ENCODE measurements at regions not wholly inside any gene's neighbourhood (a gene's known extent, or its start where the extent isn't known, plus 50 kb on each side); places are given as distances from the start of the nearest gene placed in this dataset.

DNA sequence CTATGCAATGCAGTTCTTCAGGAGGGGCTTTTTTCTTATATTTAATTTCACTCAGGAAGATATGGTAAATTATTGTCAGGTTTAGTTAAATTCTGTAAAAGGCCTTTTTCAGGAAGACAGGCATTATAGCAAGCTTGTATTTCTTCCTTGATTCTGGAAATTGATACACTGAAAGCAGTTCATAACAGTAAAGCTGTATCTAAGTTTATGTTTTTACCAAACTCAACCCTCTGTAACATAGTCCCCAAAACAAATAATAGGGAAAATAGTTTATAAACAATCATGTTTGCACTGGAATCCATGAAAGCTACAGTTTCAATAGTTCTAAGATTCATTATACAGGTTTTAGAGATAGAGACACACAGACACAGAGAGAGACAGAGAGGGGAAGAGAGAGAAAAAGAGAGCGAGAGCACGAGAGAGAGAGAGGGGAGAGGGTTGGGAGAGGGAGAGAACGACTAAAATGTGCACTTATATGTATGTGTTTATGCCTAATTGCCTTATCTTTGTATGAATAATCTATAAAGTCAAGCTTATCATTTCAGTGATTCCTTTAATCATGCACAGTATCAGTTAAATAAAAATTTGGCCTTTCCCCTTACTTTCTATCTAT is 454.4 kb downstream of the RFPL4B start:
- H3K36me3 Mint-ChIP-seq (ENCODE audit: low read depth), result no peaks in the 10 kb centered on the region
- DNase-seq, result no peak
- CTCF ChIA-PET, result no interaction called here
- H3K4me1 Mint-ChIP-seq, result no peaks in the 10 kb centered on the region
- no peaks in the 10 kb centered on the region for H3K27me3 Mint-ChIP-seq
- H3K27ac Mint-ChIP-seq, result no peak overlapping the region
- POLR2A ChIA-PET, result no interaction called here
- no peak overlapping the region for H3K4me3 Mint-ChIP-seq
- peaks cover 2% of the 10 kb centered on the region for H3K9me3 Mint-ChIP-seq

DNA sequence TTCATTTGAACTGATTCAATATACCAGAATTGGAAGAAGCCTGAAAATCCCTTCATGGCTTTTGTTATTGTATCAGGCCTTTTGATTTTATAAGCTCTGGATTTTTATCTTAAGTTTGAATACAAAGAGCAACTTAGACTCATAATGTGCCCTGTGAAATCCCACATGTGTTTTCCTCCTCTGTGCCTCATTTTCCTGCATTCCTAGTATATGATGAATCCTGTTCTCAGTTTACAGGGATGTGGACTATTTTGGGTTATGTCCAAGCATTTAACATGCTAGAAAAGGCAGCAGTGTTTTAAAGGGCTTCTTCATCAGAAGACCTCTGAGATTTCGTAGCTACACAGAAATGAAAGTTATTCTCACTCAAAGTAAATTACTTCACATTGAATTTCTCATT is 455.0 kb downstream of the RFPL4B start:
- Mint-ChIP-seq H3K4me1 (no peaks in the 10 kb centered on the region), H3K27ac (no peak overlapping the region), H3K9me3 (no peaks in the 10 kb centered on the region), H3K27me3 (no peaks in the 10 kb centered on the region), H3K4me3 (no peak overlapping the region), H3K36me3 (ENCODE audit: low read depth) (no peaks in the 10 kb centered on the region)
- no peak for DNase-seq
- POLR2A ChIA-PET, result no interaction called here
- CTCF ChIA-PET, result no interaction called here

DNA sequence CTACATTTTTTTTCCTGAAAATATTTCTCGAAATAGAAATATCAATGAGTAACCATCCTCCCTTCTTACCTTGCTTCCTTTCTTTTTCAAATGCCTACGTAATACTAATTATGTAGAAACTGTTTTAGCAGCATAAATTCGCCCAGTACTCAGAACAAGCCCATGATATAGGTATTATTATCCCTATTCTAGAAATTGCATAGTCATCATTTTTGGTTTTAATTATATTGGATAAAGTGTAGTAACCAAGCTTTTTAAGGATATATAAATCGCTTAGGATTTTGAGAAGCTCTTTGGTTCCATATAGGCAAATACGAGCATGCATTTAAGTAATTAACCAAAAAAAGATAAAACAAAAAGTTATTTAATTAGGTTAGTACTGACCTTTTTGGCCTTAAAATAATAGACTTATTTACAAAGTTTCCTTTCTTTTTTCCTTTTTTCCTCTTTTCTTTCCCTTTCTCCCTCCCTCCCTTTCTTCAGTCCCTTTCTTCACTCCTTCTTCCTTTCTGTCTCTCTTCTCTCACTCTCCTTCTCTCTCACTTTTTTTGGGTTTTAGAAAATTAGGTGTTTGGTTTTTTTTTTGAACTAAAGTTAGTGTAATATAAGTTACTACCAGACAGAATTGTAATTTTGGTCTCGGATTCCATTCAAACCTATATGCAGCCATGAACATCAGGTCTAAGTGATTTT is 457.7 kb downstream of the RFPL4B start:
- no peak for DNase-seq
- ChIA-PET CTCF (no interaction called here), POLR2A (no interaction called here)
- Mint-ChIP-seq H3K4me1 (no peaks in the 10 kb centered on the region), H3K4me3 (no peak overlapping the region), H3K36me3 (ENCODE audit: low read depth) (no peaks in the 10 kb centered on the region), H3K27me3 (no peaks in the 10 kb centered on the region), H3K27ac (no peak overlapping the region), H3K9me3 (no peaks in the 10 kb centered on the region)

DNA sequence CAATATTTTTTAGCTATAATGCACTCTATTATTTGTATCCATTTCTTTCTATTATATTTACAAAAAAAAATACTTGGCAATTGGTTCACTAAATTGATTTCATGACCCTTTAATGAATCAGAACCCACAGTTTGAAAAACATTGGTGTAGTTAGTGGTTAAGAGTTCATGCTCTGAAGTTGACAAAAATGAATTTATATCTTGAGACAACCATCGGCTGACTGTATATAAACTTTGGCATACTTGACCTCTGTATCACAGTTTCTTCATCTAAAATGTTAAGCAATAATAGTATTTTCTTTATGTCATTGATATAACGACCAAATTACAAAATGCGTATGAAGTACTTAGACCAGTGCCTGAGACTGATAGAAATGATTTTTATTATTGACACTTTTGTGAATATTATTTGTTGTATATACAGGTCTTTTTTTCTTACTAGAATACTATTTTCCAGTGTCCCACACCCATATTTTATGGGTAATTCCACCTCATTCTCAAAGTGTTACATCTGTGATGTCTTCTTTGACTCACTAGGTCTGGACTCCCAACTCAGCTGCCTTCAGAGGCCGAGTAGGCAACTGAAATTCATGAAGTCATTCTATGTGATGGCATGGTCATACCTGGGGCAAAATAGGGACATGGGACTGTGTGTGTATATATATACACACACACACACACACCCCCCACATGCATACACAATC is 459.2 kb downstream of the RFPL4B start:
- CTCF ChIA-PET, result no interaction called here

DNA sequence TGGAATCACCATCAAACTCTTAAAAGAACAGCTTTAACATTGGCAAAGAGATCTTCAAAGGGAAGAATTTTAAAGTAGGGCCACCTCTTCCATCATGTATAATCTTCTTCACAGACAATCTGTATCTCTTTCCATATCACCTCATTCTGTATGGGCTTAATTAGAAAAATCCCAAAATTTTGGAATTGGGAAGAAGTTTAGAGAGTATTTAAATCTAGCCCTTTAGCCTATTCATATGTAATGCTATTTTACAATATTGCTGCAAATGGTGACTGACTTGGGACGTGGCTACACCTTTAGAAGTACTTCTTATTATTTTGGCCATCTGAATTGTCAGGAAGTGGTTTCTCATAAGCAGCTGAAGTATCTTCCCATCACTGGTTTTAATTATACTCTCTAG is 474.3 kb downstream of the RFPL4B start:
- no peak overlapping the region for H3K27ac Mint-ChIP-seq
- H3K9me3 Mint-ChIP-seq, result no peaks in the 10 kb centered on the region
- ChIA-PET CTCF (no interaction called here), POLR2A (no interaction called here)
- no peaks in the 10 kb centered on the region for H3K36me3 Mint-ChIP-seq (ENCODE audit: low read depth)
- H3K4me3 Mint-ChIP-seq, result no peak overlapping the region
- no peaks in the 10 kb centered on the region for H3K4me1 Mint-ChIP-seq
- no peaks in the 10 kb centered on the region for H3K27me3 Mint-ChIP-seq
- no peak for DNase-seq

More for the DNA sequence above, 459.2 kb downstream of the RFPL4B start:
- H3K27ac Mint-ChIP-seq, result no peak overlapping the region
- POLR2A ChIA-PET, result no interaction called here
- no peaks in the 10 kb centered on the region for H3K4me1 Mint-ChIP-seq
- DNase-seq, result no peak
- H3K27me3 Mint-ChIP-seq, result no peaks in the 10 kb centered on the region
- no peaks in the 10 kb centered on the region for H3K36me3 Mint-ChIP-seq (ENCODE audit: low read depth)
- no peaks in the 10 kb centered on the region for H3K9me3 Mint-ChIP-seq
- no peak overlapping the region for H3K4me3 Mint-ChIP-seq

DNA sequence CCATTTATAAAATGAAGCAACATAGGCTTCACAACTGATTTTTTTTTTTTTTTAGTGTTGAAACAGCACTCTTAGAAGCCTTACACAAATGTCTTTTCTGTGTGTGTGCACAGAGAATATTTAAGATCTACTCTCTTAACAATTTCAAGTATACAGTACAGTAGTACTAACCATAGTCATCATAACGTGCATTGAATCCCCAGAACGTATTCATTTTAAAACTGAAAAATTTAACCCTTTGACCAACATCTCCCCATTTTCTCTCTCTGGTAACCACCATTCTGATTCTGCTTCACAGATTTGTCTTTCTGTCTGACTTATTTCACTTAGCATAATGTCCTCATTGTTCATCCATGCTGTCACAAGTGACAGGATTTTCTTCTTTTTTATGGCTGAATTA is 475.6 kb downstream of the RFPL4B start:
- Mint-ChIP-seq H3K27me3 (no peaks in the 10 kb centered on the region), H3K9me3 (no peaks in the 10 kb centered on the region), H3K36me3 (ENCODE audit: low read depth) (no peaks in the 10 kb centered on the region), H3K27ac (no peak overlapping the region), H3K4me3 (no peak overlapping the region), H3K4me1 (no peaks in the 10 kb centered on the region)
- DNase-seq, result no peak
- ChIA-PET CTCF (no interaction called here), POLR2A (no interaction called here)

DNA sequence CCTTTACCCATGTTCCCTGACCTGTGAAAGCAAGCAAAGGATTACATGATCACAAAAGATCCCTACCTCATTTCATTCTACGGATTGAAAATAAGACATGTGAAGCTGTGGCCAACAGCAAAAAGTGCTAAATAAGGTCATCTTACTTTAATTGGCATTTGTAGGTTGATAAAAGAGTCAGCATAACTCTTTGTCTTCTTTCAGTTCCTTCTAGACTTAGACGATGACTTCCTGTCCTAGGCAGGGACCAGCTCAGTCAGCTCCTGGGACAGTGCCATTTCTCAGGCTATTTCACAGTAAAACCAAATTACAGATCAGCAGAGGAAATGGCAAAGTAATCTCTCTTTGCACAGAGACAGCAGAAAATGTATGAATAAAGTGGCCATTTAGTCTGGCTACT is 480.7 kb downstream of the RFPL4B start:
- Mint-ChIP-seq H3K27me3 (no peaks in the 10 kb centered on the region), H3K4me3 (no peak overlapping the region), H3K9me3 (no peaks in the 10 kb centered on the region), H3K36me3 (ENCODE audit: low read depth) (no peaks in the 10 kb centered on the region), H3K27ac (no peak overlapping the region), H3K4me1 (no peaks in the 10 kb centered on the region)
- ChIA-PET CTCF (no interaction called here), POLR2A (no interaction called here)
- DNase-seq, result no peak

DNA sequence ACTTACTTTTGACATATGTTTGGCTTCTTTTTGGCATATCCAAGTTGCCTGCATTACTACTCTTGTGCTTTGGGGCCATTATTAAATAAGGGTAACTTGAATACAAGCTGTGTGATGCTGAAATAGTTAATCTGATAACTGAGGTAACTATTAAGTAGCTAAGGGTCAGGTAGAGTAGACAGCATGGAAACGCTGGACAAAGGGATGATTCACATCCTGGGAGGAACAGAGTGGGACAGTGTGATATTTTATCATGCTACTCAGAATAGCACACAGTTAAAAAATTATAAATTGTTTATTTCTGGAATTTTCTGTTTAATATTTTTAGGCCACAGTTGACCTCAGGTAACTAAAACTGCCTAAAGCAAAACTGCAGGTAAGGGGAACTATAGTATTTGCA is 483.9 kb downstream of the RFPL4B start:
- Mint-ChIP-seq H3K9me3 (no peaks in the 10 kb centered on the region), H3K27ac (no peak overlapping the region), H3K36me3 (ENCODE audit: low read depth) (no peaks in the 10 kb centered on the region), H3K4me3 (no peak overlapping the region), H3K27me3 (no peaks in the 10 kb centered on the region), H3K4me1 (no peaks in the 10 kb centered on the region)
- DNase-seq, result no peak
- ChIA-PET POLR2A (no interaction called here), CTCF (no interaction called here)

DNA sequence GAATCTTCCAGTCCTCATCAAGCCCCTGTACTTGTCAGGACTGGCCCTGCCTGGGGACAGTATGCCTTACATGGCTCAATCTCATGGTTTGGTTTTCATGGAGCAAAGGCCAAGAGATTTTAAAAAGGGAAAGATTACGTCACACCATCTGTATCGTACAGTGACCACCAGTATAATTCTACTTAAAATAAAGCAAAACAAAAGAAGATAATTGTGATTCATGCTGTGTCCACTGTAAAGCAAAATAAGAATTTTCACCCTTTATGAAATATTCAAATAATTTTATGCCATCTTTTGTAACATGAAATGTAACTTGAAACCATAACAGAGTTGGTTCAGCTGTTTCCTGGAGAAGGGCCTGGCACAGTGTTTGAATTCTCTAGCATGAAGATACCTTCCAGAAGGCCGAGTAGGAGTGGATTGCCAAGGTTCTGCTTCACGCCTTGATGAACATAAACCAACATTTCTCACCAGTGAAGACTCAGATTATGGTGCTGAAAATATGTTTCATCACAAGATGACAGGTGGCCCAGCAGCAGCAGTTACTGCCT is 486.5 kb downstream of the RFPL4B start:
- H3K27me3 Mint-ChIP-seq, result no peaks in the 10 kb centered on the region
- CTCF ChIA-PET, result no interaction called here

DNA sequence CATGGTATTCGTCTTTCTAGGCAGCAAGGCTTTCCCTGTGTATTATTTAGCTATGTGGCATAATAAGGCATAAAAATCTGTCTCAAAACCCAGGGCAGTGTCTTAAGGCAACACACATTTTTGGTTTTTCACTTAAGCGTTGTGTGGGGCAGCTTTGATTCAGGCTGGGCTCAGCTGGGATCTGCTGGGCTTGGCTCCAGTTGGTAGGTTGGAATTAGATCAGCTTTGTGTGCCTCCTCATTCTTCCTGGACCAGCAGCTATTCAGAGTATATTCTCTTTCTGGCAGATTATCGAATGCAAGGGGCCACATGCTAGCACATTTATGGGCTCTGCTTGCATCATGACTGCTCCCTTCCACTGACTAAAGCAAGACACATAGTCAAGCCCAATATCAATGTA is 487.9 kb downstream of the RFPL4B start:
- no peaks in the 10 kb centered on the region for H3K9me3 Mint-ChIP-seq
- no peak overlapping the region for H3K4me3 Mint-ChIP-seq
- DNase-seq, result no peak
- ChIA-PET POLR2A (no interaction called here), CTCF (interaction anchor here (0.5 kb wide), 1 partner anchor 447 kb away, joined by 3 read pairs; no protein-coding TSS in a partner anchor)
- H3K27ac Mint-ChIP-seq, result no peak overlapping the region
- no peaks in the 10 kb centered on the region for H3K36me3 Mint-ChIP-seq (ENCODE audit: low read depth)
- no peaks in the 10 kb centered on the region for H3K4me1 Mint-ChIP-seq
- H3K27me3 Mint-ChIP-seq, result no peaks in the 10 kb centered on the region

More for the DNA sequence above, 486.5 kb downstream of the RFPL4B start:
- no peaks in the 10 kb centered on the region for H3K36me3 Mint-ChIP-seq (ENCODE audit: low read depth)
- POLR2A ChIA-PET, result no interaction called here
- no peak for DNase-seq
- no peak overlapping the region for H3K27ac Mint-ChIP-seq
- H3K9me3 Mint-ChIP-seq, result no peaks in the 10 kb centered on the region
- no peaks in the 10 kb centered on the region for H3K4me1 Mint-ChIP-seq
- H3K4me3 Mint-ChIP-seq, result no peak overlapping the region

DNA sequence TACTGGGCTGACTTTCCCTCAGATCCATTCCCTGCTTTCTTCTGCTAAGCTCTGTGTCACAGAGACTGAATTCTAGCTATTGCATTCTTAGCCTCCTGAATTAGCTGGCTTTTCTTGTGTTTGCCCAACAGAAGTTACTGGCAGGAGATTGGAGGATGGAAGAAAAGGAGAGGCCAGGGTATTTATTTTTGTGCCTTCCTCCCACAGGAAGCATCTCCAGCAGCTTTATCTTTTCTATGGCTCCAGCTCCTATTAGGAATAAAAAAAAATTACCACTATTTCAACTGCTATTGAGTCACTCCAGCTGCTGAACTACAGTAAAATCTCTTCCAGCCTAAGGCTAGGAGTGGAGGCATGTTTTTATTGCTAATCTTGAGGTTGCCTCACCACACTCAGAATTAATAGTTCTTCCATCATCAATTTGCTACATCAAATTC is 492.4 kb downstream of the RFPL4B start:
- ChIA-PET POLR2A (no interaction called here), CTCF (no interaction called here)
- Mint-ChIP-seq H3K9me3 (no peaks in the 10 kb centered on the region), H3K4me3 (no peak overlapping the region), H3K36me3 (ENCODE audit: low read depth) (no peaks in the 10 kb centered on the region), H3K27me3 (no peaks in the 10 kb centered on the region), H3K4me1 (no peaks in the 10 kb centered on the region), H3K27ac (no peak overlapping the region)
- DNase-seq, result no peak

DNA sequence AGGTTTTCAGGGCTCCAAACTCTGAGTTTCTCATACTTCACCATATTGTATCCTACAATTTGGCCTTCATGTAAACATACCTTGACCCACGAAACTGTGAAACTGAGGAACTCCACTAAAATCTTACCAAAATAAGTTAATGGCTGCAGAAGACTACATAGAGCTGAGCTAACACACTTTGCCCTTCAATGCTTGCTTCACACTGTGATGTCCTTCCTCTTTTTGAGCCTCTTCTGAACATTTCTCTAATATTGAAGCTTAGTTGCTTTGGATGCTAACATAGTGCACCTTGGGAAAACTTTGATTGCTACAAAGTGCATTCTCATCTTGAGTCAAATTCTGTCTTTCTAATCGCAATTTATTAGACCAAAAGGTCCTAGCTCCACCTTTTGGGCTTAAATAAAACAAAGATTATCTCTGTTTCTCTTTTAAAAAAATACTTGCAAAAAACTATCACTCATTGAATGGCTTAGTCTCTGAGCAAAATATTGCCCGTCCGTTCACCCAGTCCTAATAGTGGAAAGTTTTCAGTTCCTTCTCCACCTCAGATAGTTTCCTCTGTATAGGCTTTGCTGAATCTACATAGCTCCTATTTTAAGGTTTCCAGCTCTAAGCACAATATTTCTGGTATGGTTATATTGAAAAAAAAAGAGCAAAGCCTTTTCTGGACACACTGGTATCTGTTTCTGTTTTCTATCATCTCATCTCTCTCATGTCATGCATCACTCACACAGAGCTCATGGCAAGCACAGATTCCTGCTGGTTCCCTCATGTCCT is 494.6 kb downstream of the RFPL4B start:
- ChIA-PET POLR2A (no interaction called here), CTCF (interaction anchor here (1.1 kb wide), 1 partner anchor 1017 kb away, joined by 3 read pairs; no protein-coding TSS in a partner anchor)
- no peak overlapping the region for H3K27ac Mint-ChIP-seq
- no peaks in the 10 kb centered on the region for H3K9me3 Mint-ChIP-seq
- H3K27me3 Mint-ChIP-seq, result no peaks in the 10 kb centered on the region
- H3K4me1 Mint-ChIP-seq, result no peaks in the 10 kb centered on the region
- no peak for DNase-seq
- no peaks in the 10 kb centered on the region for H3K36me3 Mint-ChIP-seq (ENCODE audit: low read depth)
- no peak overlapping the region for H3K4me3 Mint-ChIP-seq

DNA sequence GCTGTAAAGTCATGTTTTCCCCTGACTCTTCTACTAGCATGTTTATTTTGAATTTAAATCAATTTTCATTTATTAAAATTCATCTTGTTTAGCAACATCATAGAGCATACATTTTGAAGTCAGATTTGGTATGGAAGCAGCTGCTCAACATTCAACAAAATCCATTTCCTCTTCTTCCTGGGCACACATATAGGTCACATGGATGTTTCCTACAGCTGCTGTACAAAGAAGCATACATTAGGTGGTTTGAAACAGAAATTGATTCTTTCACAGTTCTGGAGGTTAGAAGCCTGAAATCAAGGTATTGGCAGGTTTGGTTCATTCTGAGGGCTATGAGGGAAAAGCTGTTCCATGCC is 495.2 kb downstream of the RFPL4B start:
- no peak overlapping the region for H3K4me3 Mint-ChIP-seq
- no peak overlapping the region for H3K27ac Mint-ChIP-seq
- CTCF ChIA-PET, result no interaction called here
- H3K36me3 Mint-ChIP-seq (ENCODE audit: low read depth), result no peaks in the 10 kb centered on the region
- POLR2A ChIA-PET, result no interaction called here
- no peaks in the 10 kb centered on the region for H3K27me3 Mint-ChIP-seq
- H3K4me1 Mint-ChIP-seq, result no peaks in the 10 kb centered on the region
- H3K9me3 Mint-ChIP-seq, result no peaks in the 10 kb centered on the region
- no peak for DNase-seq
